HFFc6 (cell line): ENCODE measurements at regions not wholly inside any gene's neighbourhood (a gene's known extent, or its start where the extent isn't known, plus 50 kb on each side); places are given as distances from the start of the nearest gene placed in this dataset.
A peak's percentile ranks its signal among the peaks of the same experiment; 100 is the strongest.
"Not testable (repeated sequence)": the region's sequence is repeated elsewhere in the genome, so short reads cannot be mapped to it uniquely, and the experiment has no call there.

Source experiments
- DNase-seq: peaks from one replicate; pipeline ENCODE4 v3.0.0-alpha.2; 2018
- H3K27ac Mint-ChIP-seq: 2 replicates; pipeline ENCODE4 v1.8.0; 2020; ENCODE audit warnings: mild to moderate bottlenecking, mixed read lengths
- H3K27me3 Mint-ChIP-seq: 2 replicates; pipeline ENCODE4 v1.8.0; 2021; ENCODE audit warnings: mild to moderate bottlenecking, moderate library complexity, mixed read lengths; ENCODE audit not compliant: insufficient read depth
- H3K36me3 Mint-ChIP-seq: 2 replicates; pipeline ENCODE4 v1.8.0; 2021; ENCODE audit warnings: low read depth, mixed read lengths
- H3K4me1 Mint-ChIP-seq: 2 replicates; pipeline ENCODE4 v1.8.0; 2020; ENCODE audit warnings: low read depth, mixed read lengths
- H3K4me3 Mint-ChIP-seq: 2 replicates; pipeline ENCODE4 v1.8.0; 2020; ENCODE audit warnings: mild to moderate bottlenecking, moderate library complexity, mixed read lengths
- H3K9me3 Mint-ChIP-seq: 2 replicates; pipeline ENCODE4 v1.8.0; 2020; ENCODE audit warnings: mild to moderate bottlenecking, mixed read lengths
- CTCF ChIP-seq: fragments of 200-600 bp; sonication (generic); IDR thresholded peaks from 2 replicates; pipeline ENCODE4 v1.5.0; 2021; ENCODE audit warnings: antibody characterized with exemption, mild to moderate bottlenecking

GRCh38 chr17:72472106-72472505 is 351.3 kb downstream of the SOX9 start:
- TF ChIP-seq CTCF = no peak
- H3K27ac Mint-ChIP-seq = no peak overlapping the region
- no peaks in the 10 kb centered on the region for H3K4me1 Mint-ChIP-seq
- no peak overlapping the region for H3K4me3 Mint-ChIP-seq
- DNase-seq = no peak
- H3K27me3 Mint-ChIP-seq = peaks cover 1% of the 10 kb centered on the region
- H3K36me3 Mint-ChIP-seq = no peaks in the 10 kb centered on the region
- H3K9me3 Mint-ChIP-seq = no peaks in the 10 kb centered on the region

GRCh38 chr17:72472853-72473390 is 352.1 kb downstream of the SOX9 start:
- TF ChIP-seq CTCF = peak; percentile 46
- not testable (repeated sequence) for H3K27ac Mint-ChIP-seq, H3K27me3 Mint-ChIP-seq, H3K9me3 Mint-ChIP-seq, H3K36me3 Mint-ChIP-seq, DNase-seq, H3K4me1 Mint-ChIP-seq, H3K4me3 Mint-ChIP-seq

- no peak overlapping the region for H3K27ac Mint-ChIP-seq
- H3K36me3 Mint-ChIP-seq = no peaks in the 10 kb centered on the region
- H3K9me3 Mint-ChIP-seq = no peaks in the 10 kb centered on the region
- peaks cover 1% of the 10 kb centered on the region for H3K27me3 Mint-ChIP-seq
- DNase-seq = no peak
- no peaks in the 10 kb centered on the region for H3K4me1 Mint-ChIP-seq
- TF ChIP-seq CTCF = no peak
- no peak overlapping the region for H3K4me3 Mint-ChIP-seq
These were observed 353.4 kb downstream of the SOX9 start for GRCh38 chr17:72474243-72474642.

GRCh38 chr17:72474719-72475477 is 354.1 kb downstream of the SOX9 start:
- Mint-ChIP-seq H3K27me3 (peaks cover 1% of the 10 kb centered on the region), H3K4me3 (no peak overlapping the region), H3K9me3 (no peaks in the 10 kb centered on the region), H3K4me1 (no peaks in the 10 kb centered on the region), H3K36me3 (no peaks in the 10 kb centered on the region), H3K27ac (no peak overlapping the region)
- no peak for DNase-seq
- TF ChIP-seq CTCF = no peak

GRCh38 chr17:72476134-72476533 is 355.3 kb downstream of the SOX9 start:
- Mint-ChIP-seq H3K27me3 (peaks cover 1% of the 10 kb centered on the region), H3K36me3 (no peaks in the 10 kb centered on the region), H3K4me3 (no peak overlapping the region), H3K27ac (no peak overlapping the region), H3K9me3 (no peaks in the 10 kb centered on the region), H3K4me1 (no peaks in the 10 kb centered on the region)
- no peak for TF ChIP-seq CTCF
- DNase-seq = no peak
